Caco-2 (cell line): ENCODE measurements at regions not wholly inside any gene's neighbourhood (a gene's known extent, or its start where the extent isn't known, plus 50 kb on each side); places are given as distances from the start of the nearest gene placed in this dataset.

Source experiments
- BruUV-seq: library from RNA; stranded (reverse); fragments of 400-500 nt; replicated peaks from 2 replicates; lab custom pipeline; 2021; lab: Mats Ljungman, UMichigan
- CTCF ChIA-PET: fragments of 300-600 bp; sonication (Branson Sonifier 250); formaldehyde crosslinking; loops from one replicate; lab custom pipeline; 2022; ENCODE audit warnings: antibody characterized with exemption; lab: Charles Lee
- POLR2A ChIA-PET: fragments of 300-600 bp; sonication (Branson Sonifier 250); formaldehyde crosslinking; loops from one replicate; lab custom pipeline; 2022; ENCODE audit warnings: antibody characterized with exemption; lab: Charles Lee
- DNase-seq, 2 experiments: peaks; one replicate each; pipeline versions ENCODE4 v3.0.0 to v3.0.0-alpha.2; 2020 to 2022
- H3K27me3 ChIP-seq: replicated peaks from 2 replicates; pipeline ENCODE4 v1.6.0; 2011; ENCODE audit warnings: low read length; ENCODE audit not compliant: control insufficient read depth, insufficient read depth
- H3K36me3 ChIP-seq: 2 replicates; pipeline ENCODE4 v1.5.1; 2011; ENCODE audit warnings: low read length; ENCODE audit not compliant: control insufficient read depth, insufficient read depth
- H3K4me1 ChIP-seq: fragments of 250-450 bp; sonication (Bioruptor Pico); 2 replicates; pipeline ENCODE4 v1.5.1; 2020; ENCODE audit warnings: mild to moderate bottlenecking
- H3K4me3 ChIP-seq: 2 replicates; pipeline ENCODE4 v1.5.1; 2011; ENCODE audit warnings: low read depth, mild to moderate bottlenecking, control low read depth, low read length
- H3K9me3 ChIP-seq: fragments of 250-450 bp; sonication (Bioruptor Pico); 2 replicates; pipeline ENCODE4 v1.5.1; 2020; ENCODE audit warnings: mild to moderate bottlenecking, moderate library complexity
- H3K27ac Mint-ChIP-seq: one replicate; pipeline ENCODE4 v1.8.0; 2022; ENCODE audit warnings: mixed read lengths; ENCODE audit not compliant: unreplicated experiment
- H3K27me3 Mint-ChIP-seq: one replicate; pipeline ENCODE4 v1.8.0; 2022; ENCODE audit warnings: mixed read lengths; ENCODE audit not compliant: insufficient read depth, unreplicated experiment
- H3K36me3 Mint-ChIP-seq: one replicate; pipeline ENCODE4 v1.8.0; 2022; ENCODE audit warnings: mild to moderate bottlenecking, mixed read lengths; ENCODE audit not compliant: insufficient read depth, unreplicated experiment
- H3K4me1 Mint-ChIP-seq: one replicate; pipeline ENCODE4 v1.8.0; 2022; ENCODE audit warnings: low read depth, mixed read lengths; ENCODE audit not compliant: unreplicated experiment
- H3K4me3 Mint-ChIP-seq: one replicate; pipeline ENCODE4 v1.8.0; 2022; ENCODE audit warnings: mild to moderate bottlenecking, moderate library complexity, mixed read lengths; ENCODE audit not compliant: unreplicated experiment
- H3K9me3 Mint-ChIP-seq: one replicate; pipeline ENCODE4 v1.8.0; 2022; ENCODE audit warnings: mixed read lengths; ENCODE audit not compliant: unreplicated experiment
- CTCF ChIP-seq, 2 experiments: fragments of 200-600 bp in 1 of 2; IDR thresholded peaks; 1 replicate in 1 of 2; 2 replicates in 1 of 2; pipeline versions ENCODE4 v1.5.1 to v1.8.0; 2011 to 2022; ENCODE audit warnings: antibody characterized with exemption in 1 of 2, control low read depth in 1 of 2, inconsistent platforms in 1 of 2, low read depth in 1 of 2, low read length in 1 of 2, mild to moderate bottlenecking in 1 of 2, moderate library complexity in 1 of 2; ENCODE audit not compliant: insufficient read depth in 1 of 2, severe bottlenecking in 1 of 2, unreplicated experiment in 1 of 2
- intact Hi-C: fragments of 100-400 bp; cut with micrococcal nuclease; formaldehyde crosslinking; loops from one replicate; pipeline ENCODE4 v1.10.0; 2022; ENCODE audit not compliant: unreplicated experiment

GRCh38 chr5:39717176-39717897 lies 292.6 kb upstream of the DAB2 start:
- H3K27ac Mint-ChIP-seq, result no peak overlapping the region
- no peak overlapping the region for H3K4me3 Mint-ChIP-seq
- no peaks in the 10 kb centered on the region for H3K9me3 ChIP-seq
- H3K4me1 ChIP-seq, result no peaks in the 10 kb centered on the region
- H3K36me3 ChIP-seq, result no peaks in the 10 kb centered on the region
- no peaks in the 10 kb centered on the region for H3K9me3 Mint-ChIP-seq
- no peak overlapping the region for H3K4me3 ChIP-seq
- H3K4me1 Mint-ChIP-seq, result peaks cover 10% of the 10 kb centered on the region
- H3K36me3 Mint-ChIP-seq, result no peaks in the 10 kb centered on the region
- intact Hi-C loops, result loop anchor here (2.0 to 10.0 kb wide), 2 partner anchors 167 to 1157 kb away; no protein-coding TSS in a partner anchor
- H3K27me3 ChIP-seq, result no peaks in the 10 kb centered on the region
- no peak for DNase-seq
- ChIA-PET POLR2A (no interaction called here), CTCF (no interaction called here)
- no peak for TF ChIP-seq CTCF (IDR thresholded peaks at IDR 0.05; ENCODE audit: insufficient read depth in 1 of 2, low read depth in 1 of 2, low read length in 1 of 2, severe bottlenecking in 1 of 2, unreplicated experiment in 1 of 2)
- no TSS peak for BruUV-seq
- peaks cover 8% of the 10 kb centered on the region for H3K27me3 Mint-ChIP-seq

GRCh38 chr5:39716532-39717028 lies 291.8 kb upstream of the DAB2 start:
- TF ChIP-seq CTCF (IDR thresholded peaks at IDR 0.05; ENCODE audit: insufficient read depth in 1 of 2, low read depth in 1 of 2, low read length in 1 of 2, severe bottlenecking in 1 of 2, unreplicated experiment in 1 of 2), result peak; percentile 22 to 61
- H3K27me3 Mint-ChIP-seq, result peaks cover 8% of the 10 kb centered on the region
- H3K36me3 Mint-ChIP-seq, result no peaks in the 10 kb centered on the region
- H3K27ac Mint-ChIP-seq, result no peak overlapping the region
- H3K4me1 Mint-ChIP-seq, result peaks cover 10% of the 10 kb centered on the region
- H3K36me3 ChIP-seq, result no peaks in the 10 kb centered on the region
- BruUV-seq, result no TSS peak
- no peaks in the 10 kb centered on the region for H3K27me3 ChIP-seq
- peak; percentile 65 to 73 for DNase-seq
- H3K4me3 ChIP-seq, result no peak overlapping the region
- CTCF ChIA-PET, result interaction anchor here (1.2 kb wide), 1 partner anchor 232 kb away, joined by 5 read pairs; no protein-coding TSS in a partner anchor
- H3K9me3 ChIP-seq, result no peaks in the 10 kb centered on the region
- H3K9me3 Mint-ChIP-seq, result no peaks in the 10 kb centered on the region
- intact Hi-C loops, result loop anchor here (2.0 to 10.0 kb wide), 2 partner anchors 168 to 1158 kb away; no protein-coding TSS in a partner anchor
- H3K4me3 Mint-ChIP-seq, result no peak overlapping the region
- POLR2A ChIA-PET, result no interaction called here
- no peaks in the 10 kb centered on the region for H3K4me1 ChIP-seq

- H3K4me3 ChIP-seq, result no peak overlapping the region
- H3K36me3 Mint-ChIP-seq, result no peaks in the 10 kb centered on the region
- no peak overlapping the region for H3K27ac Mint-ChIP-seq
- no peaks in the 10 kb centered on the region for H3K27me3 ChIP-seq
- peaks cover 10% of the 10 kb centered on the region for H3K4me1 Mint-ChIP-seq
- peak; percentile 67 for TF ChIP-seq CTCF (IDR thresholded peaks at IDR 0.05; ENCODE audit: insufficient read depth in 1 of 2, low read depth in 1 of 2, low read length in 1 of 2, severe bottlenecking in 1 of 2, unreplicated experiment in 1 of 2)
- intact Hi-C loops, result loop anchor here (1.0 to 10.0 kb wide), 5 partner anchors 135 to 1161 kb away; no protein-coding TSS in a partner anchor
- no TSS peak for BruUV-seq
- no peak overlapping the region for H3K4me3 Mint-ChIP-seq
- peaks cover 2% of the 10 kb centered on the region for H3K27me3 Mint-ChIP-seq
- no peaks in the 10 kb centered on the region for H3K4me1 ChIP-seq
- no peaks in the 10 kb centered on the region for H3K9me3 Mint-ChIP-seq
- DNase-seq, result peak; percentile 43 to 56
- ChIA-PET POLR2A (no interaction called here), CTCF (interaction anchor here (1.0 kb wide), 1 partner anchor 171 kb away, joined by 3 read pairs; no protein-coding TSS in a partner anchor)
- no peaks in the 10 kb centered on the region for H3K36me3 ChIP-seq
- no peaks in the 10 kb centered on the region for H3K9me3 ChIP-seq
Measured at GRCh38 chr5:39714036-39714698, 289.4 kb upstream of the DAB2 start.
